ENCODE measurements at regions not wholly inside any gene's neighbourhood (a gene's known extent, or its start where the extent isn't known, plus 50 kb on each side); places are given as distances from the start of the nearest gene placed in this dataset.
"Not testable (repeated sequence)": the region's sequence is repeated elsewhere in the genome, so short reads cannot be mapped to it uniquely, and the experiment has no call there.

DNA sequence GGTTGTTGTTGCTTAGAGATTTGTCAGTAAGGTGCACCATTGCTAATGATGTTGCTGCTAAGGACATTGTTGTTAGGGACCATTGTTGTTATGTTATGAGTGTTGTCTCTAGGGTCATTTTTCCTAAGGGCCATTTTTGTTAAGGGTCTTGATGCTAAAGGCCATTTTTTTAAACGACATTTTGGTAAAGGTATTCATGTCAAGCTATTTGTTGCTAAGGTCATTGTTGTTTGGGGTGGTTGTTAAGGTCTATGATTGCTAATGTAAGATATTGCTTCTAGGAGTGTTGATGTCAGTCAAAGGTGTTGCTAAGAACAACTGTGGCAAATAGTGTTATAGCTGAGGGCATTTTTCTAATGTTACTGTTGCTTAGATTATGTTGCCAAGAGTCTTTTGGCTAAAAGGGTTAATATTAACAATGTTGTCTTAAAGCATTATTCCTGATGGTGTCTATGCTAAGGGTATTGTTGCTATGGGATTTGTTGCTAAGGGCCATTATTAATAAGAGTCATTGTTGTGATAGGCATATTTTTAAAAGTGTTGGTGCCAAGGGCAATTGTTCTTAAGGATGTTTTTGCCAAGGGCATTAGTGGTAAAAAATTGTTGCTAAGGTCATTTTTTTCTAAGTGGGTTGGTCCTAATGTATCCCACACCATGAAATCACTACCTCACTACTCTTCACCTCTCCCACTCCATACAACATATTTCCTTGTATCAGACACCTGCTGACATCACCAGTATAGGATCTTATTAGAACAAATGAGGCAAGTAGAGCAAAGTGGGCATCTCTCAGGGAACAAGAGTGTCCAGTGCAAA is 56.2 kb downstream of the SPATA31A6 start:
- H3K27ac Mint-ChIP-seq; H3K9me3 Mint-ChIP-seq; H3K4me1 Mint-ChIP-seq; CTCF ChIA-PET; H3K4me3 Mint-ChIP-seq; H3K27me3 Mint-ChIP-seq; DNase-seq; H3K36me3 Mint-ChIP-seq (ENCODE audit: low read depth); POLR2A ChIA-PET: not testable (repeated sequence)

DNA sequence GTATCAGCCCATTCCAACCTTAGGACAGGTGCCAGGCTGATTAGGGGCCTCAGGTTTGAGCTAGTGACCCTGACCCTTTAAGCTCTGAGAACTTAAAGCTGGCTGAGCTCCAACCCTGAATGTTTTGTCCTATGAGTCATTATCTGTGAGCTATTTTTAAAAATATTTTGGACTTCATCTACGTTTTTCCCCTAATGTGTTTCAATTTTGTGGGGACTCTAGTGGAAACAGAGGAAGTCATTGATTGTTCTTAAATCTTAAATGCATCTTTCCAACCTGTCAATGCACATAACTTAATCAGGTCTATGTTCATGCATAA is 56.8 kb downstream of the SPATA31A6 start:
- POLR2A ChIA-PET; H3K9me3 Mint-ChIP-seq; DNase-seq; H3K27ac Mint-ChIP-seq; H3K4me3 Mint-ChIP-seq; H3K4me1 Mint-ChIP-seq; CTCF ChIA-PET; H3K36me3 Mint-ChIP-seq (ENCODE audit: low read depth); H3K27me3 Mint-ChIP-seq: not testable (repeated sequence)

DNA sequence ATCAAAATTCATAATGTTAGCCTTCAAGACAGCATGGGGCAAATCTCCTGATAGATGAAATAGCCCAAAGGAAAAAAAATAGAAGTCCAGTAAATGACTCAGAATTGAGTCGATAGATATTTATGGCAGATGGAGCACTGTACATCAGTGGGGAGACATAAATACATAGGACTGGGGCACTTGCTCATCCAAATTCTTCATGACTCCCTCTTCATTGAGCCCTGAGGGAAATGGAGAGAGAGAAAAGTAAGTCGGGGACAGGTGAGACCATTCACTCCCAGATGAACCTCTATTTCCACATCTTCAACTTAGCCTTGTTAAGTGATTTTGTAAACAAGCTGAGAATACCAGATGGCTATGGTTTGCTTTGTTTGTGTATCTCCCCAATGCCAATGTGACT is 59.8 kb downstream of the SPATA31A6 start:
- H3K9me3 Mint-ChIP-seq; H3K4me1 Mint-ChIP-seq; H3K27ac Mint-ChIP-seq; POLR2A ChIA-PET; DNase-seq; CTCF ChIA-PET; H3K36me3 Mint-ChIP-seq (ENCODE audit: low read depth); H3K27me3 Mint-ChIP-seq; H3K4me3 Mint-ChIP-seq: not testable (repeated sequence)

DNA sequence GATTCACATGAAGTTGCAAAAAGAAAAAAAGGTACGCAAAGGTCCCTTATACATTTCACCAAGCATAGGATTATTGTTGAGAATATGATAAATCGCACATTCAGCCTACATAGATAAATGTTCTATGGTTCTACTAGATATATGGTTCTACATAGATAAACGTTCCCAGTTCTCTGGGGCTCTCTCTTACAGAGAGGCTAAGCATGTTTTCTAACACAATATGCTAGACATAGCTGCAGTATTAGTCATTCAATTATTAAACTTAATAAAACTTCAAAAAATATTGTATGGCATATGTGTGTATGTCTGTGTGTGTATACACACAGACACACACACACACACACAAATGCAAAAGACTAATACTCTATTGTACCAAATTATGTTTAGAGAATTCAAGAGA is 60.4 kb downstream of the SPATA31A6 start:
- H3K4me1 Mint-ChIP-seq, CTCF ChIA-PET: not testable (repeated sequence)

DNA sequence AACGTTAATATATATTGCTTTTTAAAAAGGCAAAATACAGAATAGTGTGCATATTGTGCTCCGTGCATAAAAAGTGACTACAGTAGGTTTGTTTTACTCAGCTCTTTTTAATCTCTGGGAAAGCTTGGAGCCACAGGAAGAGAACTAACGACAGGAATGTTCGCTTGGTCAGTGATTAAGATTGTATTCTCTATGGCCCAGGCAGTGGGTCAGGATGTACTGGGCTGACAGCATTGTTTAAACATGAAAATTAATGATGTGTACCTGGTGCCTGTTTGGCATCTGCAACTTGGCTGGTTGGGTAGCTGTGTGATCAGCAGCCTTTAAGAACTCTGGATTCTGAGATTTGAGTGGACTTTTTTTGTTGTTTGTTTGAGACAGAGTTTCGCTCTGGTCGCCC is 85.3 kb downstream of the SPATA31A6 start:
- peaks cover 11% of the 10 kb centered on the region for H3K9me3 Mint-ChIP-seq
- H3K4me3 Mint-ChIP-seq; H3K27ac Mint-ChIP-seq; CTCF ChIA-PET; H3K36me3 Mint-ChIP-seq (ENCODE audit: low read depth); H3K4me1 Mint-ChIP-seq; H3K27me3 Mint-ChIP-seq; DNase-seq; POLR2A ChIA-PET: not testable (repeated sequence)

More for the DNA sequence above, 60.4 kb downstream of the SPATA31A6 start:
- DNase-seq; POLR2A ChIA-PET; H3K27me3 Mint-ChIP-seq; H3K4me3 Mint-ChIP-seq; H3K36me3 Mint-ChIP-seq (ENCODE audit: low read depth); H3K9me3 Mint-ChIP-seq; H3K27ac Mint-ChIP-seq: not testable (repeated sequence)

DNA sequence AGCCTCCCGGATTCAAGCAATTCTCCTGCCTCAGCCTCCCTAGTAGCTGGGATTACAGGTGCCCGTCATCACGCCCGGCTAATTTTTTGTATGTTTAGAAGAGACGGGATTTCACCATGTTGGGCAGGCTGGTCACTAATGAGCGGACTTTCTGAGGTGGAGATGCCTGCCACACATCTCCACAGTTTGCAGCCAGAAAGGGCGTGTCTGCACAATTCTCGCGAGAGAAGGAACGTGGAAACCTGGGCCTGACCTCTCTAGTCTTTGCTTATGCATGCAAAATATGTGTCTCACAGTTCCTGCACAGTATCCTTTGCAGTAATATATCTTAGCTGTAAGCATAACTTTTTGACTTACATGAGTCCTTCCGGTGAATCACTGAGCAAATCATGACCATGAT is 85.7 kb downstream of the SPATA31A6 start:
- DNase-seq; CTCF ChIA-PET; POLR2A ChIA-PET; H3K9me3 Mint-ChIP-seq; H3K4me1 Mint-ChIP-seq; H3K27ac Mint-ChIP-seq; H3K4me3 Mint-ChIP-seq; H3K36me3 Mint-ChIP-seq (ENCODE audit: low read depth); H3K27me3 Mint-ChIP-seq: not testable (repeated sequence)

DNA sequence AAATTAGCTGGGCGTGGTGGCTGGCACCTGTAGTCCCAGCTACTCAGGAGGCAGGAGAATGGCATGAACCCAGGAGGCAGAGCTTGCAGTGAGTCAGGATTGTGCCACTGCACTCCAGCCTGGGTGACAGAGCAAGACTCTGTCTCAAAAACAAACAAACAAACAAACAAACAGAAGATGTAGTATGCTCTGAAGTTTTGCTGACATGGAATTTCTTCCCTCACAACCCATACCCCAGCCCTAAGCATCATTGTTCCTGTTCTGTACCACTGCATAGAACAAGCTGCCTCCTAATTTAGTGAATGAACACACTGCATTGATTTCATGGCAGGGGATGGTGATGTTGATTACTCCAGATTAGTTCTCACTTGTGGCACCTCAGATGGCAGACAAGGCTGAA is 89.7 kb downstream of the SPATA31A6 start:
- DNase-seq; CTCF ChIA-PET; POLR2A ChIA-PET; H3K27me3 Mint-ChIP-seq; H3K36me3 Mint-ChIP-seq (ENCODE audit: low read depth); H3K27ac Mint-ChIP-seq; H3K9me3 Mint-ChIP-seq; H3K4me3 Mint-ChIP-seq; H3K4me1 Mint-ChIP-seq: not testable (repeated sequence)

DNA sequence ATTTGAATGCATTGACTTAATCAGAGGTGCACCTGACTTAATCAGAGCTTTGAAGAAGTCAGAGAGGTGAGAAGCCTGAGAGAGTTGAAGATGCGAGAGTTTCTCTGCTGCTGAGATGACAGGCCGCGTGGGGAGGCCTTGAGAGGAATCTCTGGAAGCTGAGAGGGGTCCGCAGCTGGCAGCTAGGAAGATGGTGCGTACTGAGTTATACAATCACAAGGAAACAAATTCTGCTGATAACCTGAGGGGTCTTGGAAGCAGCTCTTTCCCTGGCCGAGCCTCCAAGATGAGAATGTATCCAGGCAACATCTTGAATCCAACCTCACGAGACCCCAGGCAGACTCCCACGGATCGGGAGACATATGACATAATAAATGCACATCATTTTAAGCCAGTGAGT is 91.7 kb downstream of the SPATA31A6 start:
- DNase-seq: no peak
- ChIA-PET CTCF (no interaction called here), POLR2A (no interaction called here)
- no peaks in the 10 kb centered on the region for H3K4me1 Mint-ChIP-seq
- H3K9me3 Mint-ChIP-seq: peaks cover 2% of the 10 kb centered on the region
- H3K27me3 Mint-ChIP-seq: no peaks in the 10 kb centered on the region
- H3K36me3 Mint-ChIP-seq (ENCODE audit: low read depth): no peaks in the 10 kb centered on the region
- H3K27ac Mint-ChIP-seq: no peak overlapping the region
- H3K4me3 Mint-ChIP-seq: no peak overlapping the region

DNA sequence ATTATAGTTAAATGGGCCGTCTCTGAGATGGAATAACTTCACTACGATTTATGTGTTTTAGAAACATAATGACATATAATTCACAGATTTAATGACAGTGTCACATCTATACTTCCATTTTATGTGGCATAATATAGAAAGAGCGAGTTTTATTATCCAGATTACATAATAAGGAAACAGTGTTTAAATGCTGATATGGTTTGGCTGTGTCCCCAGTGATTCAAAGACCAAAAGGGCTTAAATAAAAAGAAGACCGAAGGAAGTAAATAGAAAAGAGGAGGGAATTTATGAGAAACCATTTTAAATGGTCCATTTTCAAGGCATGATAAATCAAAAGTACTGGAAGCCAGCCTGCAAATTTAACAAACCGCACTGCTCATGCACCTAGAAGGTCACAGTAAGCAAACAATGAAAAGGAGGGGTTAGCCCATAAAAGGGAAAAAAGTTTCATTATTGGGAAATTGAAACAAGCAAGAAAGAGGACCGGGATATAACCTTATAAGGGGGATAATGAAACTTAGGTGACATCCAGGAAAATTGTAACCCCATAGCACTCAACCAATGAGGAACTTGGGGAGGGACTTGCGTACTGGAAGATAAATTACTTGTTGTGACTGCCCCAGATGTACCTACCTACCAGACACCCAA is 99.2 kb downstream of the SPATA31A6 start:
- DNase-seq; H3K27me3 Mint-ChIP-seq; H3K36me3 Mint-ChIP-seq (ENCODE audit: low read depth); H3K4me3 Mint-ChIP-seq; H3K9me3 Mint-ChIP-seq; H3K4me1 Mint-ChIP-seq; H3K27ac Mint-ChIP-seq; CTCF ChIA-PET; POLR2A ChIA-PET: not testable (repeated sequence)

DNA sequence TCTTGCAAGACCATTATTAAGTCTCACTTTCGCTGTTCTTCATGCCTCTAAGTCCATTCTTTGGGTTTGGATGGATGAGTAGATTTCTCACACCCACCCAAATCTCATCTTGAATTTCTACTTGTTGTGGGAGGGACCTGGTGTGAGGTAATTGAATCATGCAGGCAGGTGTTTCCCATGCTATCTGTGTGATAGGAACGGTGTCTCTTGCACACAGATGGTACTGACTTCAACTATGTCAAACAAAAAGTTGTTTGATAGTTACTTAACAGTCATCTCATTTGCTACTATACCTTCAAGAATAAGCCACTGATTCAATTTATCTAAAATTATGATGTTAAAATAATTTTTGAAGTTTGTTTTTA is 99.7 kb downstream of the SPATA31A6 start:
- H3K36me3 Mint-ChIP-seq (ENCODE audit: low read depth); H3K9me3 Mint-ChIP-seq; H3K4me3 Mint-ChIP-seq; H3K27ac Mint-ChIP-seq; POLR2A ChIA-PET; H3K4me1 Mint-ChIP-seq; H3K27me3 Mint-ChIP-seq; CTCF ChIA-PET; DNase-seq: not testable (repeated sequence)

DNA sequence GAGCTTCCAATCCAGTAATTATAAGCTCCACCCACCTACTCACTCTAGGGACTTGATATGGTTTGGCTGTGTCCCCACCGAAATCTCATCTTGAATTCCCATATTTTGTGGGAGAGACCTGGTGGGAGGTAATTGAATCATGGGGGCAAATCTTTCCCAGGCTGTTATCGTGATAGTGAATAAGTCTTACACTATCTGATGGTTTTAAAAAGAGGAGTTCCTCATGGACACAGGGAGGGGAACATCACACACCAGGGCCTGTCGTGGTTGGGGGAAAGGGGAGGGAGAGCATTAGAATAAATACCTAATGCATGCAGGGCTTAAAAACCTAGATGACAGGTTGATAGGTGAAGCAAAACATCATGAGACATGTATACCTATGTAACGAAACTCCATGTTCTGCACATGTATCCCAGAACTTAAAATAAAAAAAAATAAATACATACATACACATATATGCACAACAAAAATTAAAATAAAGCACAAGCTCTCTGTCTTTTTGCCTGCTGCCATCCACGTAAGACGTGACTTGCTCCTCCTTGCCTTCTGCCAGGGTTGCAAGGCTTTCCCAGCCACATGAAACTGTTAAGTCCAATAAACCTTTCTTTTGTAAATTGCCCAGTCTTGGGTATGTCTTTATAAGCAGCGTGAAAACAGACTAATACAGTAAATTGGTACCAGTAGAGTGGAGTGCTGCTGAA is 102.8 kb downstream of the SPATA31A6 start:
- DNase-seq; H3K4me1 Mint-ChIP-seq; POLR2A ChIA-PET; H3K27ac Mint-ChIP-seq; H3K4me3 Mint-ChIP-seq; H3K9me3 Mint-ChIP-seq; CTCF ChIA-PET; H3K36me3 Mint-ChIP-seq (ENCODE audit: low read depth); H3K27me3 Mint-ChIP-seq: not testable (repeated sequence)

DNA sequence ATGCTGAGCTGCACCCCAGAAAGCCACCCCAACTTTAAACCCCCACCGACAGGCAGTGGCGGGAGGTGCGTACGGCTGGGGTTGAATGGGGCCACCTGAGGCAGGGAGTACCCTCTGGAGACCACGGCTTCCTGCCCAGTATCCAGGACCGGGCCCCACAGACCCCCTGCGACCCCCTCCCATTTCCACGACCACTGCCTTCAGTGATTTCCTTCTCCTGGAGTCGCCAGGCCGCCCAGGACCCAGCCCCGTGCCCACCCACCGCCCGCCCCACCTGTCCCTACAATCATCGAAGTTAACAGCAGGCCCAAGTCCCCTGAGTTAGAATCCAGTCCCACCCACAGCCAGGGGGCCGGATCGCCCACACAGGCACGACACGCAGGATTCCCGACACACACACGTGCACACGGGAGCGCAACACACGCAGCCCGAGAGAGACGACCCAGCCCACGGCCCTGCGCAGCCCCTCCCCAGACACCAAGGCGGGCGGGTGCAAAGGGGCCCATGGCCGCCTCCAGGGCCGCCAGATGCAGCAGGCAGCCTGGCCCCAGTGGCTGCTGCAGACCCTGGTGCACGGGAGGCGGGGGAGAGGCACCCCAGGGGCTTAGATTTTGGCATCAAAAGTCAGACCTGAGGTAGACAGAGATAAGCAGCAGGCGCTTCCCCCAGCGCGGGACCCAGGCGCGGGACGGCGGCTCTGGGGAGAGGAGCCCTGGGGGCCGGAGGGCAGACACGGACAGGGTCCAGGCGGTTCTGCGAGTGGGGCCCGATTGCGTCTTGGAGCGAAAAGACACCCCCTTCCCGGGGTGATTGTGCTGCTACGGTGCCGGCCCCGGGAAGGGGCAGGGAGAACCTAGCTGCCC is 104.8 kb downstream of the SPATA31A6 start:
- H3K4me1 Mint-ChIP-seq; H3K4me3 Mint-ChIP-seq; H3K27me3 Mint-ChIP-seq; H3K36me3 Mint-ChIP-seq (ENCODE audit: low read depth); H3K27ac Mint-ChIP-seq; H3K9me3 Mint-ChIP-seq; POLR2A ChIA-PET; DNase-seq; CTCF ChIA-PET: not testable (repeated sequence)

DNA sequence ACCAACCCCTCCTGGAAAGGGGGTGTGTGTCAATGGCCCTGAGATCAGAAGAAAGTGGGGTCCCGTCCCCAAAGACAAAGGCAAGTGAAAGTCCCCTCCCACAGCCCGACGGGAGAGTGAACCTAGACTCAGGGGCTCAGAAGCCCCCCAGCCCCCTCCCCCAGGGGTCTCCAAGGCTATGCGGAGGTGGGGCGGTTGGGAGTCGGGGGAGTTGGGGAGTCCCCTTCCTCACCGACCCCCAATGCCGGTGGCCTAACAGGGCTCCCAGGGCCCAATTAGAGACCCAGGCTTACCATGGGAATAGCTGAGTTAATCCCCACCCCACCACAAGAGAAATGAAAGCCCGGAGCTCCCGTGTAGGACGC is 105.4 kb downstream of the SPATA31A6 start:
- H3K27me3 Mint-ChIP-seq; H3K36me3 Mint-ChIP-seq (ENCODE audit: low read depth); H3K4me3 Mint-ChIP-seq; H3K4me1 Mint-ChIP-seq; CTCF ChIA-PET; DNase-seq; H3K9me3 Mint-ChIP-seq; POLR2A ChIA-PET; H3K27ac Mint-ChIP-seq: not testable (repeated sequence)
